GM12878 (cell line): ENCODE measurements at regions not wholly inside any gene's neighbourhood (a gene's known extent, or its start where the extent isn't known, plus 50 kb on each side); places are given as distances from the start of the nearest gene placed in this dataset.

Experiments used
- ATAC-seq: fragments of 200-7000 bp; cut with Tn5 transposase; 3 replicates; pipeline ENCODE4 v1.9.1; 2020; ENCODE audit warnings: mild to moderate bottlenecking, moderate library complexity
- BruUV-seq: library from RNA; stranded (reverse); fragments of 400-500 nt; replicated peaks from 2 replicates; lab custom pipeline; 2021; lab: Mats Ljungman, UMichigan
- CTCF ChIA-PET: fragments of 300-600 bp; sonication (Branson Sonifier 250); formaldehyde crosslinking; extraction: SDS; loops from one replicate; lab custom pipeline; 2021; ENCODE audit warnings: inconsistent platforms; lab: Yijun Ruan, JAX
- POLR2A ChIA-PET: fragments of 350-600 bp; formaldehyde crosslinking; extraction: SDS; loops from one replicate; lab custom pipeline; 2021; ENCODE audit warnings: inconsistent platforms; lab: Charles Lee
- RAD21 ChIA-PET: fragments of 300-600 bp; sonication (Branson Sonifier 250); formaldehyde crosslinking; loops from one replicate; lab custom pipeline; 2023; ENCODE audit warnings: antibody characterized with exemption; ENCODE audit not compliant: unreplicated experiment; lab: Charles Lee
- SMC1A ChIA-PET: fragments of 300-600 bp; sonication (Branson Sonifier 250); formaldehyde crosslinking; loops from one replicate; lab custom pipeline; 2023; ENCODE audit not compliant: unreplicated experiment, uncharacterized antibody; lab: Charles Lee
- DNase-seq: peaks from one replicate; pipeline ENCODE4 v3.0.0-alpha.2; 2011; ENCODE audit warnings: low read depth, low spot score
- FAIRE-seq: peaks from 3 replicates; lab custom pipeline; 2011; peaks lifted over from hg19 to GRCh38; lab: Jason Lieb, UNC
- H2AFZ ChIP-seq: 2 replicates; pipeline ENCODE4 v1.6.0; 2011; ENCODE audit warnings: low read depth, low read length, control low read depth; ENCODE audit not compliant: control insufficient read depth
- H3K27ac ChIP-seq: 2 replicates; pipeline ENCODE4 v1.5.1; 2011; ENCODE audit warnings: control low read depth; ENCODE audit not compliant: control insufficient read depth, insufficient read depth
- H3K27me3 ChIP-seq, 2 experiments: replicated peaks in 1 of 2; 2 replicates each; pipeline versions ENCODE4 v1.6.0 to v1.6.1; 2011; ENCODE audit warnings: low read length in 1 of 2; ENCODE audit not compliant: control insufficient read depth in 2 of 2, insufficient read depth in 2 of 2
- H3K36me3 ChIP-seq, 2 experiments: 2 replicates each; pipeline ENCODE4 v1.5.1; 2011; ENCODE audit warnings: low read length in 1 of 2; ENCODE audit not compliant: control insufficient read depth in 2 of 2, insufficient read depth in 2 of 2
- H3K4me1 ChIP-seq: 2 replicates; pipeline ENCODE4 v1.6.1; 2011; ENCODE audit warnings: mild to moderate bottlenecking, low read length, moderate library complexity, mixed read lengths; ENCODE audit not compliant: control insufficient read depth, insufficient read depth
- H3K4me2 ChIP-seq: 2 replicates; pipeline ENCODE4 v1.6.0; 2011; ENCODE audit warnings: control low read depth; ENCODE audit not compliant: control insufficient read depth, insufficient read depth
- H3K4me3 ChIP-seq: fragments of 200-600 bp; sonication (generic); 2 replicates; pipeline ENCODE4 v1.5.1; 2016
- H3K79me2 ChIP-seq: 2 replicates; pipeline ENCODE4 v1.6.0; 2011; ENCODE audit warnings: low read length; ENCODE audit not compliant: control insufficient read depth, insufficient read depth
- H3K9ac ChIP-seq: 2 replicates; pipeline ENCODE4 v1.8.0; 2011; ENCODE audit warnings: low read length, control low read depth, mixed read lengths; ENCODE audit not compliant: control insufficient read depth, insufficient read depth
- H3K9me3 ChIP-seq: replicated peaks from 3 replicates; pipeline ENCODE4 v1.5.1; 2011; ENCODE audit warnings: mild to moderate bottlenecking, low read length; ENCODE audit not compliant: control insufficient read depth, insufficient read depth
- H4K20me1 ChIP-seq: 2 replicates; pipeline ENCODE4 v1.6.0; 2011; ENCODE audit not compliant: control insufficient read depth, insufficient read depth
- ATF3 ChIP-seq: IDR thresholded peaks from 2 replicates; pipeline ENCODE4 v1.6.1; 2011; ENCODE audit warnings: low read depth, mild to moderate bottlenecking, low read length, moderate library complexity, borderline replicate concordance; ENCODE audit errors: extremely low read depth
- ESRRA ChIP-seq: IDR thresholded peaks from 2 replicates; pipeline ENCODE4 v1.6.1; 2012; ENCODE audit warnings: mild to moderate bottlenecking, low read length, improper control_type of control experiment
- FOXK2 ChIP-seq: fragments of 450-650 bp; IDR thresholded peaks from 2 replicates; pipeline ENCODE4 v1.6.1; 2017; ENCODE audit warnings: mild to moderate bottlenecking, moderate library complexity
- FOXM1 ChIP-seq: IDR thresholded peaks from 2 replicates; pipeline ENCODE4 v1.6.1; 2012; ENCODE audit warnings: low read depth, mild to moderate bottlenecking, inconsistent platforms, low read length, moderate library complexity
- GABPA ChIP-seq: IDR thresholded peaks from 2 replicates; pipeline ENCODE4 v1.6.1; 2014; ENCODE audit warnings: antibody characterized with exemption, low read depth, mild to moderate bottlenecking, inconsistent platforms
- HCFC1 ChIP-seq: fragments of 150-350 bp; IDR thresholded peaks from 2 replicates; pipeline ENCODE4 v1.6.1; 2014; ENCODE audit warnings: low read length
- HDGF ChIP-seq: fragments of 450-650 bp; IDR thresholded peaks from 2 replicates; pipeline ENCODE4 v1.6.1; 2016; ENCODE audit warnings: antibody characterized with exemption
- IKZF2 ChIP-seq, 2 experiments: fragments of 450-650 bp; IDR thresholded peaks; 2 replicates each; pipeline ENCODE4 v1.6.1; 2017; ENCODE audit warnings: mild to moderate bottlenecking in 2 of 2, moderate library complexity in 2 of 2
- MEF2A ChIP-seq: IDR thresholded peaks from 2 replicates; pipeline ENCODE4 v1.6.1; 2011; ENCODE audit warnings: low read depth, mild to moderate bottlenecking, low read length, moderate library complexity; ENCODE audit not compliant: insufficient read depth
- MLLT1 ChIP-seq: fragments of 450-650 bp; IDR thresholded peaks from 2 replicates; pipeline ENCODE4 v1.6.1; 2016; ENCODE audit warnings: mild to moderate bottlenecking
- MTA3 ChIP-seq: IDR thresholded peaks from 2 replicates; pipeline ENCODE4 v1.6.1; 2012; ENCODE audit warnings: low read length, inconsistent platforms, borderline replicate concordance
- NKRF ChIP-seq: fragments of 450-650 bp; conservative IDR thresholded peaks from 2 replicates; pipeline ENCODE4 v1.6.1; 2017; ENCODE audit warnings: mild to moderate bottlenecking, moderate library complexity
- PAX5 ChIP-seq: IDR thresholded peaks from 2 replicates; pipeline ENCODE4 v1.6.1; 2011; ENCODE audit warnings: low read depth, low read length, borderline replicate concordance
- POLR2A ChIP-seq: IDR thresholded peaks from 2 replicates; pipeline ENCODE4 v1.6.1; 2011; ENCODE audit warnings: low read depth, mild to moderate bottlenecking, low read length
- RCOR1 ChIP-seq: conservative IDR thresholded peaks from 2 replicates; pipeline ENCODE4 v1.6.1; 2012; ENCODE audit warnings: low read depth, low read length, improper control_type of control experiment
- SMARCA5 ChIP-seq: fragments of 450-650 bp; IDR thresholded peaks from 2 replicates; pipeline ENCODE4 v1.6.1; 2017; ENCODE audit warnings: mild to moderate bottlenecking
- STAT3 ChIP-seq: IDR thresholded peaks from 2 replicates; pipeline ENCODE4 v1.6.1; 2011; ENCODE audit warnings: low read depth, low read length, improper control_type of control experiment
- YBX1 ChIP-seq: fragments of 450-650 bp; IDR thresholded peaks from 2 replicates; pipeline ENCODE4 v1.6.1; 2016; ENCODE audit warnings: antibody characterized with exemption
- ZSCAN29 ChIP-seq: fragments of 450-650 bp; IDR thresholded peaks from 2 replicates; pipeline ENCODE4 v1.6.1; 2017; ENCODE audit warnings: mild to moderate bottlenecking, moderate library complexity
- WGBS: methylation state at CpG from one replicate; pipeline ENCODE4 v1.1.6; 2016; ENCODE audit warnings: low lambda C conversion rate; ENCODE audit not compliant: insufficient replicate concordance, insufficient coverage; ENCODE audit errors: missing lambda C conversion rate; 5-methylcytosine and 5-hydroxymethylcytosine counted together
- in situ Hi-C: fragments of 300-500 bp; cut with MboI; formaldehyde crosslinking; loops from 9 replicates; pipeline ENCODE4 v1.14.3; 2018; ENCODE audit warnings: mixed read lengths
- intact Hi-C: fragments of 100-400 bp; cut with micrococcal nuclease; formaldehyde crosslinking; loops from one replicate; pipeline ENCODE4 v1.14.2; 2022; ENCODE audit not compliant: unreplicated experiment

- H3K9me3 ChIP-seq, result no peaks in the 10 kb centered on the region
- H3K27ac ChIP-seq, result no peak overlapping the region
- no peaks in the 10 kb centered on the region for H4K20me1 ChIP-seq
- no peak for DNase-seq
- no peaks in the 10 kb centered on the region for H3K36me3 ChIP-seq
- H3K4me2 ChIP-seq, result no peak overlapping the region
- TF ChIP-seq POLR2A (no peak), ESRRA (no peak), NKRF (no peak), MTA3 (no peak), YBX1 (no peak), MEF2A (no peak), RCOR1 (no peak), HCFC1 (no peak), SMARCA5 (no peak), MLLT1 (no peak), FOXK2 (no peak), HDGF (no peak), ZSCAN29 (no peak), STAT3 (no peak), ATF3 (no peak), FOXM1 (no peak), IKZF2 (IDR thresholded peaks at IDR 0.05) (no peak), PAX5 (no peak), GABPA (no peak)
- TF ChIP-seq, all 136 proteins: peak for 0
- ChIA-PET CTCF (no interaction called here), SMC1A (interaction anchor here (0.6 kb wide), 2 partner anchors 218 to 1672 kb away, joined by 3 read pairs; no protein-coding TSS in a partner anchor), RAD21 (no interaction called here), POLR2A (no interaction called here)
- no peak for FAIRE-seq
- no peak for ATAC-seq
- Histone ChIP-seq H3K4me3 (no peak overlapping the region), H3K4me1 (no peaks in the 10 kb centered on the region), H3K27me3 (no peaks in the 10 kb centered on the region), H3K79me2 (no peaks in the 10 kb centered on the region), H3K9ac (no peak overlapping the region), H2AFZ (no peak overlapping the region)
- WGBS, result 2% methylated on average over 2 of the region's 2 CpGs
- intact Hi-C loops, result no loop called here
- BruUV-seq, result no TSS peak
- in situ Hi-C loops, result no loop called here
Measured at GRCh38 chr10:84801156-84801555, 472.8 kb downstream of the CCSER2 start.
